Mucosa of rectum (tissue), 2 donors: ENCODE measurements at regions not wholly inside any gene's neighbourhood (a gene's known extent, or its start where the extent isn't known, plus 50 kb on each side); places are given as distances from the start of the nearest gene placed in this dataset.
"Not testable (repeated sequence)": the region's sequence is repeated elsewhere in the genome, so short reads cannot be mapped to it uniquely, and the experiment has no call there.

ENCODE experiments used
- H3K27ac ChIP-seq, 2 donors: one replicate each; pipeline ENCODE4 v1.7.0; 2013; ENCODE audit warnings: inconsistent platforms in 2 of 2, low read depth in 2 of 2, low read length in 2 of 2
- H3K27me3 ChIP-seq, 2 donors: one replicate each; pipeline ENCODE4 v1.7.0; 2013; ENCODE audit warnings: low read length in 2 of 2; ENCODE audit not compliant: control insufficient read depth in 2 of 2, insufficient read depth in 2 of 2
- H3K36me3 ChIP-seq, 2 donors: one replicate each; pipeline ENCODE4 v1.7.0; 2013; ENCODE audit warnings: low read length in 2 of 2; ENCODE audit not compliant: control insufficient read depth in 2 of 2, insufficient read depth in 2 of 2
- H3K4me1 ChIP-seq, 2 donors: one replicate each; pipeline ENCODE4 v1.7.0; 2013; ENCODE audit warnings: low read length in 2 of 2, mild to moderate bottlenecking in 1 of 2; ENCODE audit not compliant: control insufficient read depth in 2 of 2, insufficient read depth in 2 of 2
- H3K4me3 ChIP-seq, 2 donors: one replicate each; pipeline ENCODE4 v1.7.0; 2013; ENCODE audit warnings: low read length in 2 of 2
- H3K9ac ChIP-seq, 2 donors: one replicate each; pipeline ENCODE4 v1.7.0; 2013; ENCODE audit warnings: low read length in 2 of 2, low read depth in 1 of 2, mild to moderate bottlenecking in 1 of 2
- H3K9me3 ChIP-seq, 2 donors: one replicate each; pipeline ENCODE4 v1.7.0; 2013; ENCODE audit warnings: low read length in 2 of 2; ENCODE audit not compliant: control insufficient read depth in 2 of 2
- donor health status: healthy.
- donor health status: Normal muscosa, but diverticular disease.

- Histone ChIP-seq H3K27me3 (no peaks in the 10 kb centered on the region), H3K9me3 (peaks cover 0 to 3% of the 10 kb centered on the region in 2 donors), H3K27ac (no peak overlapping the region), H3K36me3 (no peaks in the 10 kb centered on the region), H3K9ac (no peak overlapping the region), H3K4me3 (no peak overlapping the region), H3K4me1 (no peaks in the 10 kb centered on the region)
Measured at GRCh38 chr6:86079938-86080337, 437.3 kb upstream of the SYNCRIP start.

- H3K4me3 ChIP-seq = no peak overlapping the region
- H3K9ac ChIP-seq = no peak overlapping the region
- peaks cover 0 to 3% of the 10 kb centered on the region in 2 donors for H3K9me3 ChIP-seq
- H3K27me3 ChIP-seq = no peaks in the 10 kb centered on the region
- no peaks in the 10 kb centered on the region for H3K4me1 ChIP-seq
- no peaks in the 10 kb centered on the region for H3K36me3 ChIP-seq
- H3K27ac ChIP-seq = no peak overlapping the region
Measured at GRCh38 chr6:86070151-86070550, 427.5 kb upstream of the SYNCRIP start.

- H3K27me3 ChIP-seq, H3K36me3 ChIP-seq, H3K4me3 ChIP-seq, H3K27ac ChIP-seq, H3K9ac ChIP-seq, H3K4me1 ChIP-seq, H3K9me3 ChIP-seq: not testable (repeated sequence)
Measured at GRCh38 chr6:86065002-86065401, 422.3 kb upstream of the SYNCRIP start.

- H3K4me3 ChIP-seq, H3K27ac ChIP-seq, H3K4me1 ChIP-seq, H3K36me3 ChIP-seq, H3K9me3 ChIP-seq, H3K9ac ChIP-seq, H3K27me3 ChIP-seq: not testable (repeated sequence)
Measured at GRCh38 chr6:86057293-86057980, 414.8 kb upstream of the SYNCRIP start.

- no peaks in the 10 kb centered on the region for H3K9me3 ChIP-seq
- H3K36me3 ChIP-seq = no peaks in the 10 kb centered on the region
- no peak overlapping the region for H3K27ac ChIP-seq
- no peak overlapping the region for H3K4me3 ChIP-seq
- H3K27me3 ChIP-seq = no peaks in the 10 kb centered on the region
- H3K4me1 ChIP-seq = no peaks in the 10 kb centered on the region
- H3K9ac ChIP-seq = no peak overlapping the region
Measured at GRCh38 chr6:86045038-86045437, 402.4 kb upstream of the SYNCRIP start.

- no peaks in the 10 kb centered on the region for H3K4me1 ChIP-seq
- no peak overlapping the region for H3K9ac ChIP-seq
- no peaks in the 10 kb centered on the region for H3K27me3 ChIP-seq
- H3K27ac ChIP-seq = no peak overlapping the region
- H3K4me3 ChIP-seq = no peak overlapping the region
- no peaks in the 10 kb centered on the region for H3K9me3 ChIP-seq
- no peaks in the 10 kb centered on the region for H3K36me3 ChIP-seq
Measured at GRCh38 chr6:86042214-86042613, 399.5 kb upstream of the SYNCRIP start.

GRCh38 chr6:86031713-86032112 lies 389.0 kb upstream of the SYNCRIP start:
- Histone ChIP-seq H3K36me3 (no peaks in the 10 kb centered on the region), H3K9me3 (no peaks in the 10 kb centered on the region), H3K27ac (no peak overlapping the region)

GRCh38 chr6:86030875-86031274 lies 388.2 kb upstream of the SYNCRIP start:
- Histone ChIP-seq H3K27ac (no peak overlapping the region), H3K9me3 (no peaks in the 10 kb centered on the region), H3K4me3 (no peak overlapping the region), H3K27me3 (no peaks in the 10 kb centered on the region), H3K9ac (no peak overlapping the region), H3K4me1 (no peaks in the 10 kb centered on the region), H3K36me3 (no peaks in the 10 kb centered on the region)

More at GRCh38 chr6:86031713-86032112, 389.0 kb upstream of the SYNCRIP start:
- Histone ChIP-seq H3K4me3 (no peak overlapping the region), H3K4me1 (no peaks in the 10 kb centered on the region), H3K27me3 (no peaks in the 10 kb centered on the region), H3K9ac (no peak overlapping the region)

GRCh38 chr6:86028776-86029175 lies 386.1 kb upstream of the SYNCRIP start:
- Histone ChIP-seq H3K27ac (no peak overlapping the region), H3K9ac (no peak overlapping the region), H3K36me3 (no peaks in the 10 kb centered on the region), H3K4me3 (no peak overlapping the region), H3K4me1 (no peaks in the 10 kb centered on the region), H3K9me3 (no peaks in the 10 kb centered on the region), H3K27me3 (no peaks in the 10 kb centered on the region)

- H3K4me3 ChIP-seq, H3K27me3 ChIP-seq, H3K4me1 ChIP-seq, H3K9ac ChIP-seq, H3K36me3 ChIP-seq, H3K27ac ChIP-seq, H3K9me3 ChIP-seq: not testable (repeated sequence)
Measured at GRCh38 chr6:86026890-86027289, 384.2 kb upstream of the SYNCRIP start.

- no peaks in the 10 kb centered on the region for H3K27me3 ChIP-seq
- no peak overlapping the region for H3K9ac ChIP-seq
- no peaks in the 10 kb centered on the region for H3K4me1 ChIP-seq
- no peaks in the 10 kb centered on the region for H3K36me3 ChIP-seq
- H3K27ac ChIP-seq = no peak overlapping the region
- H3K9me3 ChIP-seq = no peaks in the 10 kb centered on the region
- no peak overlapping the region for H3K4me3 ChIP-seq
Measured at GRCh38 chr6:86017236-86017635, 374.6 kb upstream of the SYNCRIP start.
